IMR-90 (cell line): ENCODE measurements at regions not wholly inside any gene's neighbourhood (a gene's known extent, or its start where the extent isn't known, plus 50 kb on each side); places are given as distances from the start of the nearest gene placed in this dataset.

Experiments used
- BHLHE40 ChIP-seq: fragments of 150-350 bp; IDR thresholded peaks from 2 replicates; pipeline ENCODE4 v1.6.1; 2016; ENCODE audit warnings: mild to moderate bottlenecking, low read depth, low read length
- NFE2L2 ChIP-seq: fragments of 150-350 bp; IDR thresholded peaks from 2 replicates; pipeline ENCODE4 v1.6.1; 2016; ENCODE audit warnings: low read depth, mild to moderate bottlenecking, low read length
- POLR2A ChIP-seq: IDR thresholded peaks from 2 replicates; pipeline ENCODE4 v1.6.1; 2012; ENCODE audit warnings: mild to moderate bottlenecking, low read depth, low read length
- RAD21 ChIP-seq: IDR thresholded peaks from 2 replicates; pipeline ENCODE4 v1.6.1; 2012; ENCODE audit warnings: low read length, improper control_type of control experiment
- RCOR1 ChIP-seq: IDR thresholded peaks from 2 replicates; pipeline ENCODE4 v1.6.1; 2012; ENCODE audit warnings: mild to moderate bottlenecking, low read length, improper control_type of control experiment; ENCODE audit not compliant: insufficient replicate concordance
- TF ChIP-seq, protein P1 (sequence below): conservative IDR thresholded peaks from 2 replicates; pipeline ENCODE4 v1.5.1; 2012; ENCODE audit warnings: mild to moderate bottlenecking, low read depth, low read length, improper control_type of control experiment
- TF ChIP-seq, protein P2 (sequence below): fragments of 150-350 bp; IDR thresholded peaks from 2 replicates; pipeline ENCODE4 v1.6.1; 2016; ENCODE audit warnings: low read depth, mild to moderate bottlenecking, low read length, moderate library complexity, borderline replicate concordance

- TF ChIP-seq POLR2A (no peak), BHLHE40 (no peak), RAD21 (no peak), RCOR1 (no peak), NFE2L2 (no peak)
- TF ChIP-seq, protein P1, sequence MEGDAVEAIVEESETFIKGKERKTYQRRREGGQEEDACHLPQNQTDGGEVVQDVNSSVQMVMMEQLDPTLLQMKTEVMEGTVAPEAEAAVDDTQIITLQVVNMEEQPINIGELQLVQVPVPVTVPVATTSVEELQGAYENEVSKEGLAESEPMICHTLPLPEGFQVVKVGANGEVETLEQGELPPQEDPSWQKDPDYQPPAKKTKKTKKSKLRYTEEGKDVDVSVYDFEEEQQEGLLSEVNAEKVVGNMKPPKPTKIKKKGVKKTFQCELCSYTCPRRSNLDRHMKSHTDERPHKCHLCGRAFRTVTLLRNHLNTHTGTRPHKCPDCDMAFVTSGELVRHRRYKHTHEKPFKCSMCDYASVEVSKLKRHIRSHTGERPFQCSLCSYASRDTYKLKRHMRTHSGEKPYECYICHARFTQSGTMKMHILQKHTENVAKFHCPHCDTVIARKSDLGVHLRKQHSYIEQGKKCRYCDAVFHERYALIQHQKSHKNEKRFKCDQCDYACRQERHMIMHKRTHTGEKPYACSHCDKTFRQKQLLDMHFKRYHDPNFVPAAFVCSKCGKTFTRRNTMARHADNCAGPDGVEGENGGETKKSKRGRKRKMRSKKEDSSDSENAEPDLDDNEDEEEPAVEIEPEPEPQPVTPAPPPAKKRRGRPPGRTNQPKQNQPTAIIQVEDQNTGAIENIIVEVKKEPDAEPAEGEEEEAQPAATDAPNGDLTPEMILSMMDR: no peak
- TF ChIP-seq, protein P2, sequence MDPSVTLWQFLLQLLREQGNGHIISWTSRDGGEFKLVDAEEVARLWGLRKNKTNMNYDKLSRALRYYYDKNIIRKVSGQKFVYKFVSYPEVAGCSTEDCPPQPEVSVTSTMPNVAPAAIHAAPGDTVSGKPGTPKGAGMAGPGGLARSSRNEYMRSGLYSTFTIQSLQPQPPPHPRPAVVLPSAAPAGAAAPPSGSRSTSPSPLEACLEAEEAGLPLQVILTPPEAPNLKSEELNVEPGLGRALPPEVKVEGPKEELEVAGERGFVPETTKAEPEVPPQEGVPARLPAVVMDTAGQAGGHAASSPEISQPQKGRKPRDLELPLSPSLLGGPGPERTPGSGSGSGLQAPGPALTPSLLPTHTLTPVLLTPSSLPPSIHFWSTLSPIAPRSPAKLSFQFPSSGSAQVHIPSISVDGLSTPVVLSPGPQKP: no peak
Measured at GRCh38 chr7:64101126-64101942, 56.1 kb downstream of the ZNF727 start.
